ENCODE measurements at regions not wholly inside any gene's neighbourhood (a gene's known extent, or its start where the extent isn't known, plus 50 kb on each side); places are given as distances from the start of the nearest gene placed in this dataset.

DNA sequence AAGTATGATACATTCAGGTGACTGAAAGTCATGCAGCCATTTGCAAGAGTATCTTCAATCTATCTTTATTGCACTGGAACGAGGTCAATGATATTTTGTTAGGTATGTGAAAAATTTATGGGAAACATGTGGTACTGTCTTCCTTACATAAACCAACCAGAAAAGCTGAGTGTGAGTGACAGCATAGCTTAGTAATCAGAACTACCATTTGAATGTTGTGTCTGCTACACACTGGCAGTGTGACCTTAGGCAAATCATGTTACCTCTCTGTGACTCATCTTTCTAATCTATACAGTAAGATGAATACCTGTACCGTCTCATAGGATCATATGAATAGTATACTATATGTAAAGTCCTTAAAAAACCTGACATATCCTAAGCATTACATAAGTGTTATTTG, 337.9 kb upstream of the IL12A start:
- no peak overlapping the region for H3K4me3 Mint-ChIP-seq
- peaks cover 5% of the 10 kb centered on the region for H3K27me3 Mint-ChIP-seq (ENCODE audit: low read depth)
- H3K27ac Mint-ChIP-seq, result no peak overlapping the region
- CTCF ChIA-PET, result no interaction called here
- no peaks in the 10 kb centered on the region for H3K9me3 Mint-ChIP-seq
- no peaks in the 10 kb centered on the region for H3K4me1 Mint-ChIP-seq (ENCODE audit: low read depth)
- no peak for DNase-seq
- H3K36me3 Mint-ChIP-seq (ENCODE audit: low read depth), result no peaks in the 10 kb centered on the region
- intact Hi-C loops (cut with micrococcal nuclease), result no loop called here

DNA sequence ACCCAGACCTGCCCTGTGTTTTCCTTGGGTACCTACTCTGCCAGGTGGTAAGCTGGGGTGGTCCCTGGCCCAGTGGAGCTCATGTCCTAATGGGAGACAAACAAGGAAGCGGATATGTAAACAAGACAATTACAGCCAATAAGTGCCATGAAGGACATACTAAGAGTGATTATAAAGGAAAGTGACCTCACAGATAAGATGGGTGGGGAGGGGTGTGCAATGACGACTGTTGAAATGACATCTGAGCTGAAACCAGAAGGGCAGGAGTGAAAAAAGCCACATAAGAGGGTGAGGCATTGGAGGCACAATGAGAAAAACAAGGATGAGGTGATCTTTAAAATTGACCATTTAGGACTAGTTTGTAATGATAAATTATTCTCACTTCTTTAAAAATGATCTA, 336.2 kb upstream of the IL12A start:
- CTCF ChIA-PET, result no interaction called here
- no peaks in the 10 kb centered on the region for H3K4me1 Mint-ChIP-seq (ENCODE audit: low read depth)
- H3K4me3 Mint-ChIP-seq, result no peak overlapping the region
- no peaks in the 10 kb centered on the region for H3K9me3 Mint-ChIP-seq
- no peaks in the 10 kb centered on the region for H3K36me3 Mint-ChIP-seq (ENCODE audit: low read depth)
- intact Hi-C loops (cut with micrococcal nuclease), result no loop called here
- H3K27me3 Mint-ChIP-seq (ENCODE audit: low read depth), result peaks cover 5% of the 10 kb centered on the region
- H3K27ac Mint-ChIP-seq, result no peak overlapping the region
- no peak for DNase-seq

DNA sequence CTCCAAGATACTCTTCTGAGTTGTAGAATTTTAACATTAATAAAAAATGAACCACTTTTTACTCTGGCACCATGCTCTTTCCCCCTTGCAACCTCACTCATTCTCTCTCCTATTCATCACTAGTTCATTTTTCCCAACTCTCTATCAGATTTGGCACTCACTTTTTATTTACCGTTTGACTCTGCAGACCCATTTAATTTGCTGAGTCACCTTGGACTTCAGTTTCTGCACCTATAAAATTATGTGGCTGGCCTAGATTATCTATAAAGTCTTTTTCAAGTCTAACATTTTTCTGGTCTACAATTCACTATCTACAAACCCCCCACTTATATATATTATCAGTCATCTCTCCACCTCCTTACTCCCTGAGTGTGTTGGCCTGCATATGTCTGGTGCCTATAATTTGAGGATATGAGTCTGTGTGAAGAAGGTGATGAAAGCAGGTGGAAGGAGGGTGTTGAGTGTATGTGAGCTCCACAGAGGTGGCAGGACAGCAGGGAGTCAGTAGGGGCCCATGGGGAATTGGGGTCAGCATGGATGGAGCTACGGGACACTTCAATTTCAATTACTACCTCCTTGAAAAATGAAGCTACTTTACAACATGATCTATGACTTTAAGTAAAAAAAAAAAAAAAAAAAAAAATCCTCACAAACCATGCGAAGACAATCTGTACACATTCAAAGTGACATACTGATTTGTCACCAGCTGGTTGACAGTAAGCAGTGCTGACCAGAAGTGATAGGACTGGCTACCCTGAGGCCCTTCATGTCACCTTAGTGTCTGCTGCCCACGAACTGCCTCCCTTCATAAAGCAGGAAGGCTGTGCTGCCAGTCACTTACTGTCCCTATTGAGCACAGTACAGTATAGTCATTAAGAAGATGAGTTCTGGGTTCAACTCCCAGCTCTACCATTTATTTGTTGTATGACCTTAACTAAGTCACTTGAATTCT, 334.2 kb upstream of the IL12A start:
- Mint-ChIP-seq H3K4me1 (ENCODE audit: low read depth) (no peaks in the 10 kb centered on the region), H3K27me3 (ENCODE audit: low read depth) (peaks cover 5% of the 10 kb centered on the region), H3K4me3 (no peak overlapping the region), H3K9me3 (no peaks in the 10 kb centered on the region), H3K36me3 (ENCODE audit: low read depth) (no peaks in the 10 kb centered on the region), H3K27ac (no peak overlapping the region)
- CTCF ChIA-PET, result no interaction called here
- no peak for DNase-seq
- intact Hi-C loops (cut with micrococcal nuclease), result no loop called here

DNA sequence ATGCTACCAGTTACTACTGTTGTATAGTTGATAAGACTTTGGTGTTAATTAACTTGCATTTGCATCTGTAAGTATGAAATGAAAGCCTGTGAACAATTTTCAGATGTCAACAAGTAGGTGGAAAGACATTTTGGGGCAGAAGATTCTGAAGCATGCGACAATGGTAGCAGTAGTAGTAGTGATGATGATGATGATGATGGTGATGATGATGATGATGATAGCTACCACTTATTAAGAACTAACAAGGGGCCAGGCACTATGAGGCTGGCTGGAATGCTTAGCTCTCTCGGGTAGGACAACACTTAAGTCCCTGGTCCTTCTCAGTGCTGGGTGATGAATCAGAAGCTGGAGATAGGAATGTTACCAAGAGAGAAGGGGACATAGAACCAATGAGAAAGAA, 333.4 kb upstream of the IL12A start:
- CTCF ChIA-PET, result no interaction called here
- Mint-ChIP-seq H3K4me3 (no peak overlapping the region), H3K27me3 (ENCODE audit: low read depth) (peaks cover 5% of the 10 kb centered on the region), H3K36me3 (ENCODE audit: low read depth) (no peaks in the 10 kb centered on the region), H3K27ac (no peak overlapping the region), H3K4me1 (ENCODE audit: low read depth) (no peaks in the 10 kb centered on the region), H3K9me3 (no peaks in the 10 kb centered on the region)
- intact Hi-C loops (cut with micrococcal nuclease), result no loop called here
- no peak for DNase-seq

DNA sequence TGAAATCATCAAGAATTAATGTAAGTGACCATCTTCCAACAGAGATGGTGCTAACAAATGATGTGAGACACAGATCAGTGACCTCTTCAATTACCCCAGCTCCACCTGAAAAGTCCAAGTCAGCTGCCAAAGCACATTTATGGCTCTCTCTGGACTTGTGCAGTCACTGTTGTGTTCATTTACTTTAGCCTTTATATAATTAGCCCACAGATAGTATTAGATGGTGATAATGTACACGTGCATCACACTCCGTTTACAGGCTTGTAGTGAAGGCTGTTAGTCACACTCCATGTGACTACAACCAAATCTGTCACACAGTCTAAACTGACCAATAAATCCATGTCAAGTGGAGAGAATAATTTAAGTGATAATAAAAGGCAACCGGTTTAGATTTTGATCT, 331.5 kb upstream of the IL12A start:
- CTCF ChIA-PET, result no interaction called here
- intact Hi-C loops (cut with micrococcal nuclease), result no loop called here
- Mint-ChIP-seq H3K27me3 (ENCODE audit: low read depth) (peaks cover 5% of the 10 kb centered on the region), H3K36me3 (ENCODE audit: low read depth) (no peaks in the 10 kb centered on the region), H3K4me3 (no peak overlapping the region), H3K9me3 (peaks cover 4% of the 10 kb centered on the region), H3K27ac (no peak overlapping the region), H3K4me1 (ENCODE audit: low read depth) (no peaks in the 10 kb centered on the region)
- no peak for DNase-seq

DNA sequence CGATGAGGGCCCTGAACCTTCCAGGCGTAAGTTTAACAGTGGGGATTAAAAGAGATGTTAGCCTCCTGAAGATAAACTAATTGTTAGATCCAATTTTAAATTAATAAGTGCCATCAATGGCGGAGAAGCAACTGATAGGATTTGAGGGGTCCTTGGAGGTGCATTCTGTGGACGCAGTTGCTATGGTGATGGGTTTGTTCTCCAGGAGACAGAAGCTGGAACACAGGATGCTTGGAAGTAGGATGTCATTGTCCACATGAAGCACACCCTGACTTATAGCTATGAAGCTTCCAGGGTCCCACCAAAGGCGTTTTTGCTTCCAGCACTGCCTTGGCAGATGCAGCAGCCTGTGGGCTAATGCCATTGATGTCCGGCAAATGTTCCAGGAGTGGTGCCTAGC, 331.0 kb upstream of the IL12A start:
- Mint-ChIP-seq H3K36me3 (ENCODE audit: low read depth) (no peaks in the 10 kb centered on the region), H3K27me3 (ENCODE audit: low read depth) (peaks cover 5% of the 10 kb centered on the region), H3K9me3 (peaks cover 8% of the 10 kb centered on the region), H3K4me1 (ENCODE audit: low read depth) (no peaks in the 10 kb centered on the region), H3K4me3 (no peak overlapping the region), H3K27ac (no peak overlapping the region)
- no peak for DNase-seq
- intact Hi-C loops (cut with micrococcal nuclease), result no loop called here
- CTCF ChIA-PET, result no interaction called here

DNA sequence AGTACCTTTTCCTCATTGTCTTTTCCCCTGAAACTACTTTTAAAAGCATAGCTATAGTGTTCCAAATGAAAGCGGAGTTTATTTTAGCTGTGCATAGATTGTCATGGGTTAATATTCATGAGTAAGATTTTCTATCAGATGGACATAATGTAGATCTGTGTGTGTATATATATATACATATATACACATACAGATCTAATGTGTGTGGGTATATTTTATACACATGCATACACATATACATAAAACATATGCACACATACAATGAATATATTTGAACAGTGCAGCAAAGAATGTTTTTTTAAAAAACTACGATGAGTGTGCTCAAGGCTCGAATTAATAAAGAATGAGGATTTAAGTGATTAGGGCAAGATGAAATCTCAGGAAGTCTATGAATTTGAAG, 328.3 kb upstream of the IL12A start:
- intact Hi-C loops (cut with micrococcal nuclease), result no loop called here
- Mint-ChIP-seq H3K27me3 (ENCODE audit: low read depth) (no peaks in the 10 kb centered on the region), H3K36me3 (ENCODE audit: low read depth) (no peaks in the 10 kb centered on the region), H3K27ac (no peak overlapping the region), H3K4me1 (ENCODE audit: low read depth) (no peaks in the 10 kb centered on the region), H3K9me3 (peaks cover 8% of the 10 kb centered on the region), H3K4me3 (no peak overlapping the region)
- CTCF ChIA-PET, result no interaction called here
- DNase-seq, result no peak

DNA sequence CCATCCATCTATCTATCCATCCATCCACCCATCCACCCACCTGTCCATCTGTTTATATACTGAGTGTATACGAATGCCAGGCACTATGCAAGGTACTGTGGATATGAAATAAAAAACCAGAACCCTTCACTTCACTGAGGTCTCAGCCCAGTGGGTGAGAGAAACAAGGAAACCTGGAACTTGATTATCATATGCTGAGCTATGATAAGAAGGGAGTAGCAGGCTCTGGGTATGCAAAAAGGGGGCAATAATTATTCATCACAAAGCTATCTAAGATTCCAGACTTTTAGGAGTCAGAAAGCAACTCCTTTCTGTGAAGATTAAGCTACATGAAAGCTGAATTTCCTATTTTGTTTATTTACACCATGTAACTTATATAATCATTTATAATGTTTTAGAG, 327.7 kb upstream of the IL12A start:
- H3K27ac Mint-ChIP-seq, result no peak overlapping the region
- no peak overlapping the region for H3K4me3 Mint-ChIP-seq
- no peaks in the 10 kb centered on the region for H3K4me1 Mint-ChIP-seq (ENCODE audit: low read depth)
- CTCF ChIA-PET, result no interaction called here
- no peaks in the 10 kb centered on the region for H3K36me3 Mint-ChIP-seq (ENCODE audit: low read depth)
- H3K9me3 Mint-ChIP-seq, result peaks cover 8% of the 10 kb centered on the region
- intact Hi-C loops (cut with micrococcal nuclease), result no loop called here
- no peak for DNase-seq
- no peaks in the 10 kb centered on the region for H3K27me3 Mint-ChIP-seq (ENCODE audit: low read depth)

DNA sequence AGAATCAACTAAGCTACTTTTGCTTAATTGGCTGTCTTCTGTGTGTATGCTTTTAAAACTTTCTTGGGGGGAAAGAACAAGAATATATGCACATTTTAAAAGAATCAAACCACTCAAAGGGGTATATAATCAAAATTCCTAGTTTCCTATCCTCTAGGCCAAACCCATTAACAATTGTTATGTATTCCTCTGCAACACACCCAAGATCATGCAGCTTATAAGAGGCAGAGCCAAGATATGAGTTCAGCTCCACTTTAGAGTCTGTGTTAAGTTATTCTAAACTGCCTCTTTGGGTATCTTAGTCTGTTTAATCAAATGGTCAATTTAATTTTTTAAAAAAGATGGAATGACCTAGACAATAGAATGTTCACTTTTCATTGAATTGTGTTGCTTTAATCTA, 326.1 kb upstream of the IL12A start:
- no peaks in the 10 kb centered on the region for H3K4me1 Mint-ChIP-seq (ENCODE audit: low read depth)
- H3K4me3 Mint-ChIP-seq, result no peak overlapping the region
- H3K27me3 Mint-ChIP-seq (ENCODE audit: low read depth), result no peaks in the 10 kb centered on the region
- no peak for DNase-seq
- intact Hi-C loops (cut with micrococcal nuclease), result no loop called here
- no peaks in the 10 kb centered on the region for H3K36me3 Mint-ChIP-seq (ENCODE audit: low read depth)
- no peak overlapping the region for H3K27ac Mint-ChIP-seq
- H3K9me3 Mint-ChIP-seq, result peaks cover 8% of the 10 kb centered on the region
- CTCF ChIA-PET, result no interaction called here

DNA sequence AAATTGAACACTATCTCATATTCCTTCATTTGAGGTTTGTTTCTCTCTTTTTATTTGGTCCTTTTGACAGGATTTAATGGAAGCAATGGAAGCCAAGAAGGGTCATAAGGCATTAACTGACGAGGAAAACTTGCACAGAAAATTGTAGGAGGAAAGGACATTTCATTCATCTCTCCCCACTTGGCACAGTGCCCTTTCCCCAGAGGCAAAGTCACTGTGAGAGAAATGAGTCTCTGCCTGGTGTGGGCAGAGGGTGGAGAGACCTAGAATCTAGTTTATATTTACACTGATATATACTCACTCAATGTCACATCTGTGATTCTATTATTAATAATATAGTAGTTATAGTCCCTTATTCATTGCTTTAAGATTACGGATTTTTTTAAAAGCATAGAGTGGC, 324.6 kb upstream of the IL12A start:
- no peaks in the 10 kb centered on the region for H3K36me3 Mint-ChIP-seq (ENCODE audit: low read depth)
- CTCF ChIA-PET, result no interaction called here
- H3K27ac Mint-ChIP-seq, result no peak overlapping the region
- DNase-seq, result no peak
- H3K27me3 Mint-ChIP-seq (ENCODE audit: low read depth), result no peaks in the 10 kb centered on the region
- peaks cover 8% of the 10 kb centered on the region for H3K9me3 Mint-ChIP-seq
- no peak overlapping the region for H3K4me3 Mint-ChIP-seq
- intact Hi-C loops (cut with micrococcal nuclease), result no loop called here
- H3K4me1 Mint-ChIP-seq (ENCODE audit: low read depth), result no peaks in the 10 kb centered on the region

DNA sequence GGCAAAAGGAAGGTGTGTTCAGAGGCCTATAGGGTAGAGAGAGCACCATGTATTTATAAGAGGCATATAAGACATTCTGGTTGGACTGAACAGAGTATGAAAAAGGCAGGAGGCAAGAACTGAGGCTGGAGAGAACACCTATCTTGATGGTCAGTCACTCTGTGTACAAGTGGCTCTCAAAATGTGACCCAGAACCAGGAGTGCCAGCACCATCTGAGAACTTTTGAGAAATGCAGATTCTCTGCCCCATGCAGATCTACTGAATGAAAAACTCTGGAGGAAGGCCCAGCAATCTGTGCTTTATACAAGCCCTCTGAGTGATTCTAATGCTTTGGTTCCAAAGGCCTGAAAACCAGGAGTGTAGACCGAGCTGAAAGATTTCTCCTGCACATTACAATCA, 324.0 kb upstream of the IL12A start:
- no peaks in the 10 kb centered on the region for H3K27me3 Mint-ChIP-seq (ENCODE audit: low read depth)
- intact Hi-C loops (cut with micrococcal nuclease), result no loop called here
- no peaks in the 10 kb centered on the region for H3K36me3 Mint-ChIP-seq (ENCODE audit: low read depth)
- H3K4me1 Mint-ChIP-seq (ENCODE audit: low read depth), result no peaks in the 10 kb centered on the region
- peaks cover 8% of the 10 kb centered on the region for H3K9me3 Mint-ChIP-seq
- no peak for DNase-seq
- CTCF ChIA-PET, result no interaction called here
- H3K27ac Mint-ChIP-seq, result no peak overlapping the region
- H3K4me3 Mint-ChIP-seq, result no peak overlapping the region

DNA sequence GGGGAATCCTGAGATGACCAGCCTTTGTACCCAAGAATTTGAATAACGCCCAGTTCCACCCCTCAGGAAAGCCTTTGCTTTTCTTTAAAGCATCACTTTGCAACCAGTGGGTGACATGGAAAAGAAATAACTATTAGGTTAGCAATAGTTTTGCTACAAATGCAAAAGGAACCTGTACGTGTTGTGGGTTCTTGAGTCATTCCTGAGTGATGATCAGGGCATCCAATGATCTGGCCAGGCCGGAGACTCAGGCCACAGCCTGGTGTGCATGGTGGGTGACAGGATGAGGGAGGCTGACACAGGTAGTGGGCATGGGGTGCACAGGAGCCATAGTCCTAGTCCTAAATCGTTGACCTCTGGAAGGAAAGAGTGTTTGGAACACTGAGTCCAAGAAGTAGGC, 321.4 kb upstream of the IL12A start:
- H3K36me3 Mint-ChIP-seq (ENCODE audit: low read depth), result no peaks in the 10 kb centered on the region
- no peak overlapping the region for H3K4me3 Mint-ChIP-seq
- DNase-seq, result no peak
- CTCF ChIA-PET, result no interaction called here
- intact Hi-C loops (cut with micrococcal nuclease), result no loop called here
- no peaks in the 10 kb centered on the region for H3K27me3 Mint-ChIP-seq (ENCODE audit: low read depth)
- H3K9me3 Mint-ChIP-seq, result peaks cover 3% of the 10 kb centered on the region
- H3K27ac Mint-ChIP-seq, result no peak overlapping the region
- no peaks in the 10 kb centered on the region for H3K4me1 Mint-ChIP-seq (ENCODE audit: low read depth)

DNA sequence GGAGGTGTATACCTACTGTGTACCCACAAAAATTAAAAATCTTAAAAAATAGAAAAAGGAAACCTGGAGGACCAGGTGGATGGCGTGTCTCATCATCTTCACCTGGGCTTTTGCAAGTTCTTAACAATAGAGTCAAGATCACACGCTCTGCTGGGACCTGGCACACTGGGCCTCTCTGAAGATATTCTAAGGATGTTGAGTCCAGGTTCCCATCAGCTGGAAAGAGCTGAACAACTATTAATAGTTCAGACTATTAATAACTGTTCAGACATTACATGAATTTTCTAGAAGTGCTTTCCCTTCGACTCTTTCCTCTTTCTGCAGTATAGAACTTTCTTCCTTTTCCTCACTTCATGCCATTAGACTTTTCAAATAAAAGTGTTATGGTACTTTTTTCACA, 320.2 kb upstream of the IL12A start:
- DNase-seq, result no peak
- Mint-ChIP-seq H3K4me3 (no peak overlapping the region), H3K9me3 (no peaks in the 10 kb centered on the region), H3K4me1 (ENCODE audit: low read depth) (no peaks in the 10 kb centered on the region), H3K36me3 (ENCODE audit: low read depth) (no peaks in the 10 kb centered on the region), H3K27ac (no peak overlapping the region), H3K27me3 (ENCODE audit: low read depth) (no peaks in the 10 kb centered on the region)
- CTCF ChIA-PET, result no interaction called here
- intact Hi-C loops (cut with micrococcal nuclease), result no loop called here
